PC-3 (cell line): ENCODE measurements at regions not wholly inside any gene's neighbourhood (a gene's known extent, or its start where the extent isn't known, plus 50 kb on each side); places are given as distances from the start of the nearest gene placed in this dataset.
A peak's percentile ranks its signal among the peaks of the same experiment; 100 is the strongest.

Experiments used
- ATAC-seq: fragments of 200-7000 bp; cut with Tn5 transposase; 2 replicates; pipeline ENCODE4 v1.9.1; 2020; ENCODE audit warnings: mild to moderate bottlenecking, moderate library complexity
- BruUV-seq: library from RNA; stranded (reverse); fragments of 400-500 nt; replicated peaks from 2 replicates; lab custom pipeline; 2021; lab: Mats Ljungman, UMichigan
- CTCF ChIA-PET: fragments of 300-600 bp; sonication (Branson Sonifier 250); formaldehyde crosslinking; loops from one replicate; lab custom pipeline; 2022; ENCODE audit warnings: antibody characterized with exemption; lab: Charles Lee
- POLR2A ChIA-PET: fragments of 300-600 bp; sonication (Branson Sonifier 250); formaldehyde crosslinking; loops from one replicate; lab custom pipeline; 2022; ENCODE audit warnings: antibody characterized with exemption; ENCODE audit not compliant: unreplicated experiment; lab: Charles Lee
- DNase-seq: peaks from one replicate; pipeline ENCODE4 v3.0.0-alpha.2; 2015
- H2AFZ ChIP-seq: fragments of 300-600 bp; sonication (generic); 2 replicates; pipeline ENCODE4 v1.6.0; 2016; ENCODE audit warnings: antibody characterized with exemption, low read length
- H3F3A ChIP-seq: fragments of 300-600 bp; sonication (generic); one replicate; pipeline ENCODE4 v1.6.0; 2017; ENCODE audit warnings: antibody characterized with exemption, low read length, control low read depth, mild to moderate bottlenecking; ENCODE audit not compliant: unreplicated experiment
- H3K27ac ChIP-seq: fragments of 300-600 bp; sonication (generic); 2 replicates; pipeline ENCODE4 v1.5.1; 2016; ENCODE audit warnings: mild to moderate bottlenecking, low read length
- H3K27me3 ChIP-seq: fragments of 300-600 bp; sonication (generic); 2 replicates; pipeline ENCODE4 v1.6.1; 2016; ENCODE audit warnings: low read length, mixed read lengths
- H3K36me3 ChIP-seq: fragments of 300-600 bp; sonication (generic); 2 replicates; pipeline ENCODE4 v1.6.1; 2016; ENCODE audit warnings: low read depth, mixed run types, low read length, mixed read lengths
- H3K4me1 ChIP-seq: fragments of 300-600 bp; sonication (generic); 2 replicates; pipeline ENCODE4 v1.5.1; 2016; ENCODE audit warnings: low read length; ENCODE audit not compliant: insufficient read depth
- H3K4me2 ChIP-seq: fragments of 300-600 bp; sonication (generic); 2 replicates; pipeline ENCODE4 v1.6.0; 2016; ENCODE audit warnings: low read length
- H3K4me3 ChIP-seq: fragments of 300-600 bp; sonication (generic); 2 replicates; pipeline ENCODE4 v1.5.1; 2016; ENCODE audit warnings: mild to moderate bottlenecking, low read length, mixed read lengths
- H3K79me2 ChIP-seq: fragments of 300-600 bp; sonication (generic); 2 replicates; pipeline ENCODE4 v1.6.1; 2017; ENCODE audit warnings: low read length, mixed read lengths
- H3K9ac ChIP-seq: fragments of 300-600 bp; sonication (generic); 2 replicates; pipeline ENCODE4 v1.6.0; 2016; ENCODE audit warnings: mild to moderate bottlenecking, low read length
- H3K9me2 ChIP-seq: fragments of 300-600 bp; sonication (generic); replicated peaks from 2 replicates; pipeline ENCODE4 v1.6.1; 2016; ENCODE audit warnings: mixed run types, low read length, mixed read lengths
- H3K9me3 ChIP-seq: fragments of 300-600 bp; sonication (generic); 2 replicates; pipeline ENCODE4 v1.6.1; 2016; ENCODE audit warnings: low read length, mixed read lengths
- H4K20me1 ChIP-seq: fragments of 300-600 bp; sonication (generic); 2 replicates; pipeline ENCODE4 v1.6.1; 2016; ENCODE audit warnings: low read length, mixed read lengths
- CTCF ChIP-seq: fragments of 300-600 bp; sonication (generic); conservative IDR thresholded peaks from 2 replicates; pipeline ENCODE4 v1.5.1; 2017; ENCODE audit warnings: antibody characterized with exemption, low read depth, mild to moderate bottlenecking, low read length
- EZH2 ChIP-seq: fragments of 300-600 bp; sonication (generic); IDR thresholded peaks from one replicate; pipeline ENCODE4 v1.6.1; 2017; ENCODE audit warnings: antibody characterized with exemption, mild to moderate bottlenecking, low read length; ENCODE audit not compliant: unreplicated experiment
- EZH2phosphoT487 ChIP-seq: fragments of 300-600 bp; sonication (generic); IDR thresholded peaks from 2 replicates; pipeline ENCODE4 v1.6.1; 2018; ENCODE audit warnings: mild to moderate bottlenecking, antibody characterized with exemption, low read length, borderline replicate concordance
- intact Hi-C: fragments of 100-400 bp; cut with micrococcal nuclease; formaldehyde crosslinking; loops from 2 replicates; pipeline ENCODE4 v1.9.0; 2023

GRCh38 chr15:38895326-38896255 is 331.0 kb upstream of the RASGRP1 start:
- TF ChIP-seq EZH2phosphoT487 = no peak
- TF ChIP-seq CTCF = no peak
- TF ChIP-seq EZH2 = no peak
- Histone ChIP-seq H3K79me2 (no peaks in the 10 kb centered on the region), H3K9ac (no peak overlapping the region), H3K4me3 (no peak overlapping the region), H3K36me3 (no peaks in the 10 kb centered on the region), H3K9me3 (no peaks in the 10 kb centered on the region), H3K27me3 (no peaks in the 10 kb centered on the region), H3F3A (peaks cover 3% of the 10 kb centered on the region), H3K4me2 (peak overlapping the region; percentile 17), H3K9me2 (no peaks in the 10 kb centered on the region), H3K4me1 (peaks cover 27% of the 10 kb centered on the region), H2AFZ (no peak overlapping the region), H3K27ac (peak overlapping the region; percentile 56), H4K20me1 (no peaks in the 10 kb centered on the region)
- no TSS peak for BruUV-seq
- intact Hi-C loops = no loop called here
- CTCF ChIA-PET = interaction anchor here (0.6 kb wide), 1 partner anchor 70 kb away, joined by 3 read pairs; no protein-coding TSS in a partner anchor
- POLR2A ChIA-PET = no interaction called here
- ATAC-seq (peak; percentile 20; the same call in 1 of the 2 replicates), DNase-seq (peak; percentile 58)

- Histone ChIP-seq H3K9ac (no peak overlapping the region), H3K4me3 (no peak overlapping the region), H3K27me3 (no peaks in the 10 kb centered on the region), H3K9me3 (no peaks in the 10 kb centered on the region), H2AFZ (no peak overlapping the region), H3K9me2 (no peaks in the 10 kb centered on the region), H3K4me1 (peaks cover 27% of the 10 kb centered on the region), H3K27ac (no peak overlapping the region), H3K79me2 (no peaks in the 10 kb centered on the region), H3K36me3 (no peaks in the 10 kb centered on the region), H3F3A (peaks cover 3% of the 10 kb centered on the region), H4K20me1 (no peaks in the 10 kb centered on the region), H3K4me2 (no peak overlapping the region)
- ChIA-PET CTCF (no interaction called here), POLR2A (no interaction called here)
- intact Hi-C loops = no loop called here
- ATAC-seq = no peak
- no TSS peak for BruUV-seq
- no peak for DNase-seq
- TF ChIP-seq EZH2 = no peak
- no peak for TF ChIP-seq EZH2phosphoT487
- TF ChIP-seq CTCF = no peak
Measured at GRCh38 chr15:38896647-38897046, 332.0 kb upstream of the RASGRP1 start.

DNA sequence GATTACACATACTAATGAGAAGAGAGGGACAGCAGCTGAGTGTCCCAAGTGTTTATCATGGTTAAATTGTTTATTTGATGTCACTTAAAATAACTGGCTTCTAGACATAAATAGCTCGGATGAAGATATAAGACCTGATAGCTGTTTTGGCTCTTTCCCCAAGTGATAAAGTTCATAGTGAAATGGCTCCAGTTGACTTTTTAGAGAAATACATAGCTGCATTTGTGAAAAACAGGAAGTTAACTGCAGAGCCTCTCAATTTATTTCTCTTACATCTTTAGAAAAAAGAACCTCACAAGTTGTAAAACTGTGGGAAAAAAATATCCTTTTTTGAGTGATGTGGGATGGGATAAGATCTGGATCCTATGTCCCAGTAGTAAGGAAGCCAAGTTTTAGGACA is 332.9 kb upstream of the RASGRP1 start:
- Histone ChIP-seq H3K4me2 (no peak overlapping the region), H3K27ac (no peak overlapping the region), H4K20me1 (no peaks in the 10 kb centered on the region), H3K9ac (no peak overlapping the region), H3K4me1 (peaks cover 27% of the 10 kb centered on the region), H3K36me3 (no peaks in the 10 kb centered on the region), H3K27me3 (no peaks in the 10 kb centered on the region), H3K4me3 (no peak overlapping the region), H3K79me2 (no peaks in the 10 kb centered on the region), H3K9me3 (no peaks in the 10 kb centered on the region), H3F3A (peaks cover 3% of the 10 kb centered on the region), H2AFZ (no peak overlapping the region), H3K9me2 (no peaks in the 10 kb centered on the region)
- no TSS peak for BruUV-seq
- intact Hi-C loops = no loop called here
- DNase-seq (no peak), ATAC-seq (no peak)
- POLR2A ChIA-PET = no interaction called here
- no peak for TF ChIP-seq CTCF
- no peak for TF ChIP-seq EZH2phosphoT487
- no peak for TF ChIP-seq EZH2
- CTCF ChIA-PET = no interaction called here
